CD4-positive, alpha-beta T cell treated with Interleukin-4 for 4 hours (primary cell): ENCODE measurements at regions not wholly inside any gene's neighbourhood (a gene's known extent, or its start where the extent isn't known, plus 50 kb on each side); places are given as distances from the start of the nearest gene placed in this dataset.
"Not testable (repeated sequence)": the region's sequence is repeated elsewhere in the genome, so short reads cannot be mapped to it uniquely, and the experiment has no call there.

ENCODE experiments used
- DNase-seq: peaks from one replicate; pipeline ENCODE4 v3.0.0-alpha.2; 2020

GRCh38 chr10:118918587-118918986 is 110.9 kb upstream of the NANOS1 start:
- DNase-seq = no peak

GRCh38 chr10:118920206-118920605 is 109.3 kb upstream of the NANOS1 start:
- no peak for DNase-seq

- no peak for DNase-seq
These were observed 107.3 kb upstream of the NANOS1 start for GRCh38 chr10:118922226-118922625.

- no peak for DNase-seq
These were observed 106.5 kb upstream of the NANOS1 start for GRCh38 chr10:118922972-118923371.

GRCh38 chr10:118924493-118924892 is 105.0 kb upstream of the NANOS1 start:
- DNase-seq = no peak

- DNase-seq = no peak
These were observed 104.0 kb upstream of the NANOS1 start for GRCh38 chr10:118925404-118926071.

- DNase-seq = no peak
These were observed 103.5 kb upstream of the NANOS1 start for GRCh38 chr10:118926072-118926417.

GRCh38 chr10:118926441-118926840 is 103.1 kb upstream of the NANOS1 start:
- no peak for DNase-seq

- no peak for DNase-seq
These were observed 102.6 kb upstream of the NANOS1 start for GRCh38 chr10:118926903-118927302.

GRCh38 chr10:118927321-118927720 is 102.2 kb upstream of the NANOS1 start:
- DNase-seq = no peak

- DNase-seq = no peak
These were observed 98.9 kb upstream of the NANOS1 start for GRCh38 chr10:118930614-118931013.

GRCh38 chr10:118931436-118931835 is 98.1 kb upstream of the NANOS1 start:
- DNase-seq = no peak

- DNase-seq = not testable (repeated sequence)
These were observed 97.4 kb upstream of the NANOS1 start for GRCh38 chr10:118932154-118932553.

- no peak for DNase-seq
These were observed 92.3 kb upstream of the NANOS1 start for GRCh38 chr10:118937226-118937625.

GRCh38 chr10:118939211-118940007 is 90.1 kb upstream of the NANOS1 start:
- DNase-seq = no peak

- no peak for DNase-seq
These were observed 89.1 kb upstream of the NANOS1 start for GRCh38 chr10:118940386-118940785.

- no peak for DNase-seq
These were observed 86.3 kb upstream of the NANOS1 start for GRCh38 chr10:118943253-118943652.

- DNase-seq = no peak
These were observed 84.4 kb upstream of the NANOS1 start for GRCh38 chr10:118944959-118945633.

- DNase-seq = no peak
These were observed 80.7 kb upstream of the NANOS1 start for GRCh38 chr10:118948786-118949185.

GRCh38 chr10:118950190-118950680 is 79.3 kb upstream of the NANOS1 start:
- DNase-seq = no peak

GRCh38 chr10:118950997-118951637 is 78.4 kb upstream of the NANOS1 start:
- DNase-seq = no peak

GRCh38 chr10:118952493-118953295 is 76.8 kb upstream of the NANOS1 start:
- DNase-seq = no peak
